ENCODE measurements at regions not wholly inside any gene's neighbourhood (a gene's known extent, or its start where the extent isn't known, plus 50 kb on each side); places are given as distances from the start of the nearest gene placed in this dataset.

DNA sequence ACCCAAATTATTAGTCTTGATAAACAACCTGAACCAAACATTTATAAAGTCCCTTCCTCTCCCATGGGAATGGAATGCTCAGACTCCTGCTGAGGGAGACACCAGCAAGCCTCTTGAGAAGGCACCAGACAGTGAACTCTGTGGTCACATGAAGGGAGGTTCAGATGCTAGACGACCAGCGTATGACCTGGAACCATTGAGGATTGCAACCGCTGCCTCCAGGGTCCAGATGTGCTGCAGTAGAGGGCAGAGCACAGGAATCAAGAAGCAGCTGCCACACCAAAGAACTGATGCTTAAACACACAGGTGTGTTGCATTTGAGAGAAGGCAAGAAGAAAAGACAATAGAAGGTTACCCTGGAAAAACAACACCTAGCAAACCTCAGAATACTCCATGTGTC lies 592.4 kb downstream of the AACS start:
- no peak for TF ChIP-seq EZH2 (IDR thresholded peaks at IDR 0.05; ENCODE audit: low read depth)
- TF ChIP-seq, protein P1, sequence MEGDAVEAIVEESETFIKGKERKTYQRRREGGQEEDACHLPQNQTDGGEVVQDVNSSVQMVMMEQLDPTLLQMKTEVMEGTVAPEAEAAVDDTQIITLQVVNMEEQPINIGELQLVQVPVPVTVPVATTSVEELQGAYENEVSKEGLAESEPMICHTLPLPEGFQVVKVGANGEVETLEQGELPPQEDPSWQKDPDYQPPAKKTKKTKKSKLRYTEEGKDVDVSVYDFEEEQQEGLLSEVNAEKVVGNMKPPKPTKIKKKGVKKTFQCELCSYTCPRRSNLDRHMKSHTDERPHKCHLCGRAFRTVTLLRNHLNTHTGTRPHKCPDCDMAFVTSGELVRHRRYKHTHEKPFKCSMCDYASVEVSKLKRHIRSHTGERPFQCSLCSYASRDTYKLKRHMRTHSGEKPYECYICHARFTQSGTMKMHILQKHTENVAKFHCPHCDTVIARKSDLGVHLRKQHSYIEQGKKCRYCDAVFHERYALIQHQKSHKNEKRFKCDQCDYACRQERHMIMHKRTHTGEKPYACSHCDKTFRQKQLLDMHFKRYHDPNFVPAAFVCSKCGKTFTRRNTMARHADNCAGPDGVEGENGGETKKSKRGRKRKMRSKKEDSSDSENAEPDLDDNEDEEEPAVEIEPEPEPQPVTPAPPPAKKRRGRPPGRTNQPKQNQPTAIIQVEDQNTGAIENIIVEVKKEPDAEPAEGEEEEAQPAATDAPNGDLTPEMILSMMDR (conservative IDR thresholded peaks at IDR 0.05): no peak
